ENCODE measurements at regions not wholly inside any gene's neighbourhood (a gene's known extent, or its start where the extent isn't known, plus 50 kb on each side); places are given as distances from the start of the nearest gene placed in this dataset.

DNA sequence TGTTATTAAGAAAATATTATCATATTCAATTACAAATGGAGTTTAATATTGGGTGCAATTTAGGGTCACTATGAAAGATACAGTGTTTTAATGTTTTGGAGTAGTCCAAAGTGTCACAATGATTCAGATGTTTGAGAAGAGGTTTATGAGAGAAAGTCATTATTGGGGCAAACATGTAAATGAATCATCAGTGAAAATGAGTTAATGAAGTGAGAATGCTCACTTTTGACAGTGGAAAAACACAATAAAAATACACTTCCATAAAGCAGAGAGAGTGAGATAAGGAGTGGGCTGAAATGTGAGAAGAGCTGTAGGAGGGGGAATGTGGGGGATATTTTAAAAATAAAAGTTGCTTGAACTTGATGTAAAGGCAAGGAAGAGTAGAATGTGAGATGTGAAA, 957.1 kb downstream of the PCDH18 start:
- Mint-ChIP-seq H3K27me3 (ENCODE audit: low read depth, poor library complexity) (no peaks in the 10 kb centered on the region), H3K4me3 (no peak overlapping the region), H3K27ac (no peak overlapping the region), H3K9me3 (no peaks in the 10 kb centered on the region), H3K36me3 (ENCODE audit: low read depth) (no peaks in the 10 kb centered on the region), H3K4me1 (peaks cover 5% of the 10 kb centered on the region)
- DNase-seq: no peak
- TF ChIP-seq, protein P1, sequence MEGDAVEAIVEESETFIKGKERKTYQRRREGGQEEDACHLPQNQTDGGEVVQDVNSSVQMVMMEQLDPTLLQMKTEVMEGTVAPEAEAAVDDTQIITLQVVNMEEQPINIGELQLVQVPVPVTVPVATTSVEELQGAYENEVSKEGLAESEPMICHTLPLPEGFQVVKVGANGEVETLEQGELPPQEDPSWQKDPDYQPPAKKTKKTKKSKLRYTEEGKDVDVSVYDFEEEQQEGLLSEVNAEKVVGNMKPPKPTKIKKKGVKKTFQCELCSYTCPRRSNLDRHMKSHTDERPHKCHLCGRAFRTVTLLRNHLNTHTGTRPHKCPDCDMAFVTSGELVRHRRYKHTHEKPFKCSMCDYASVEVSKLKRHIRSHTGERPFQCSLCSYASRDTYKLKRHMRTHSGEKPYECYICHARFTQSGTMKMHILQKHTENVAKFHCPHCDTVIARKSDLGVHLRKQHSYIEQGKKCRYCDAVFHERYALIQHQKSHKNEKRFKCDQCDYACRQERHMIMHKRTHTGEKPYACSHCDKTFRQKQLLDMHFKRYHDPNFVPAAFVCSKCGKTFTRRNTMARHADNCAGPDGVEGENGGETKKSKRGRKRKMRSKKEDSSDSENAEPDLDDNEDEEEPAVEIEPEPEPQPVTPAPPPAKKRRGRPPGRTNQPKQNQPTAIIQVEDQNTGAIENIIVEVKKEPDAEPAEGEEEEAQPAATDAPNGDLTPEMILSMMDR (IDR thresholded peaks at IDR 0.05): no peak

DNA sequence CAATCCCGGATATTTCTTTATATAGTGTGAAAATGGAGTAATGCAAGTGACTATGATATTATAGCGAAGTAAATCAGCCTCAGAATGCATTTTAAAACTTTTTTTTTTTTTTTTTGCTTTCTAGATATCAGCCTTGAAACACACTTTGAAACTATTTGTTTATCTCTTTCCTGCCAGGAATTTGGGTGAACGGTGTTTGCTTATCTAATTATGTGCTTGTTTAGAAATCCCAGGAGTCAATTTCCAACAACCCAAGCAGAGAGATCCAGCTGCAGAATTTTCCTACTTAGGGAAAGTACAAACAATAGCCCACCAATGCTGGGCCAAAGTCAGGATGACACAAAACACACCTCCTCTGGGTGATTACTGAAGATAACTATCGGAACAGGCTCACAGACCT, 958.8 kb downstream of the PCDH18 start:
- no peak overlapping the region for H3K4me3 Mint-ChIP-seq
- no peaks in the 10 kb centered on the region for H3K9me3 Mint-ChIP-seq
- no peaks in the 10 kb centered on the region for H3K27me3 Mint-ChIP-seq (ENCODE audit: low read depth, poor library complexity)
- no peak for DNase-seq
- no peak overlapping the region for H3K27ac Mint-ChIP-seq
- TF ChIP-seq, protein P1 (IDR thresholded peaks at IDR 0.05): no peak
- H3K4me1 Mint-ChIP-seq: peaks cover 5% of the 10 kb centered on the region
- H3K36me3 Mint-ChIP-seq (ENCODE audit: low read depth): no peaks in the 10 kb centered on the region

DNA sequence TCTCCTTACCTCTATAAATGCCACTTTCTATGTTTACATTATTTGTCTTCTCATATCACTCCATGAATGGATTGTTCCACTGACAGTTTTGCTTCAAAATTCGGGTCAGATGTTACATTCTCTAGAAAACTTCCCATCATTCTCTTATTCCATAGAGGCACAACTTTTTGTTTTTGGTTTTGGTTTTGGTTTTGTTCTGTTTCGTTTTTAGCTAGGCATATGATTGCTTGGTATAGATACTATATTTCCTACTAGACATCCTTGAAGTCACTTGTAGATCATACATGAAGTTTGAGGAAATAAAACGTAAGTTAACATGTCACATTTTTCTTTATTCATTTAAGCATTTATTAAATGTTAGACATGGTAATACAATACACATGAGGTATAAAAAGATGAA, 961.0 kb downstream of the PCDH18 start:
- no peak for DNase-seq
- H3K4me3 Mint-ChIP-seq: no peak overlapping the region
- H3K9me3 Mint-ChIP-seq: no peaks in the 10 kb centered on the region
- TF ChIP-seq, protein P1 (IDR thresholded peaks at IDR 0.05): no peak
- no peaks in the 10 kb centered on the region for H3K36me3 Mint-ChIP-seq (ENCODE audit: low read depth)
- H3K27me3 Mint-ChIP-seq (ENCODE audit: low read depth, poor library complexity): no peaks in the 10 kb centered on the region
- H3K4me1 Mint-ChIP-seq: peaks cover 5% of the 10 kb centered on the region
- no peak overlapping the region for H3K27ac Mint-ChIP-seq

DNA sequence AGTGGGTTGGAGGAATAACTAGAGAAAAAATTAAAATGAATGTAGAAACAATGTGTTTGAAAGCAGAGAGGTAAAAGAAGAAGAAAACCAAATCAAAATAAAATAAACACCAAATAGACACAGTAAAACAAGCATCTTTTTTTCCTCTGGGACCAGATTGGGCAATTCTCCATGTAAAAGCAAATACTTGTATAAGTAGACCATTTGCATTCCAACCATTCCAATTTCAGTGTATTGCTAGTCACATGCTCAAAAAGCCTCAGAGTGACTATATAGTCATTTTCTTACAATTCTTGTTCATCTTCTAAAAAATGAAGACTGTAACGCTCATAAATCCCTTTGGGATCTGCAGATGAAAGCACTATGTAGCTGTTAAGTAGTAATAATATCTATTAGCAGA, 969.5 kb downstream of the PCDH18 start:
- H3K9me3 Mint-ChIP-seq: no peaks in the 10 kb centered on the region
- H3K4me3 Mint-ChIP-seq: no peak overlapping the region
- H3K27ac Mint-ChIP-seq: no peak overlapping the region
- no peak for DNase-seq
- no peaks in the 10 kb centered on the region for H3K36me3 Mint-ChIP-seq (ENCODE audit: low read depth)
- H3K27me3 Mint-ChIP-seq (ENCODE audit: low read depth, poor library complexity): no peaks in the 10 kb centered on the region
- no peaks in the 10 kb centered on the region for H3K4me1 Mint-ChIP-seq
- TF ChIP-seq, protein P1 (IDR thresholded peaks at IDR 0.05): no peak

DNA sequence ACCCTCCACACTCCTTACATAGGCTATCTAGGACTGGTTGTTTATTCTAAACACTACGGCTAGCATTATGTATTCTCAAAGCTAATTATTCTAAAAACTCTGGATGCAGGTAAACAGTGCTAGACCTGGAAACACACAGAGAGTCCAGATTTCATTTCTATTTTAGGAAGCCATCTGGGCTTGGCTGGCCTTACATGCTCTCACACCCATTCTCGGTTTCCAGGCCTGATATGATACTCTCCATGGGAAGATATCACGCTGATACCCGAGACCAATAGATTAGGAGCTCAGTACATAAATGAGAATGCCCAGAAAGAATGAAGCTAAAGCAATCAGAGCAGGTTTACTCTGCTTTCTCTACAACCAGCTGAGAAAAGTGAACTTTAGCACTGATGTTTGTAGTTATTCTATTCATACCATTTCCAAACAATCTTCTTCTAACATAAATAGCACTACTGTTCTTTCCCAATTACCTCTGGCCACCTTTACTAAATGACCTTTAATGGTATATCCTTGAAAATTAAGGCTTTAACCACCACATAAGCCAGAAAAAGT, 973.3 kb downstream of the PCDH18 start:
- no peaks in the 10 kb centered on the region for H3K36me3 Mint-ChIP-seq (ENCODE audit: low read depth)
- DNase-seq: no peak
- no peaks in the 10 kb centered on the region for H3K4me1 Mint-ChIP-seq
- H3K27ac Mint-ChIP-seq: no peak overlapping the region
- TF ChIP-seq, protein P1 (IDR thresholded peaks at IDR 0.05): no peak
- no peaks in the 10 kb centered on the region for H3K27me3 Mint-ChIP-seq (ENCODE audit: low read depth, poor library complexity)
- no peak overlapping the region for H3K4me3 Mint-ChIP-seq
- no peaks in the 10 kb centered on the region for H3K9me3 Mint-ChIP-seq

DNA sequence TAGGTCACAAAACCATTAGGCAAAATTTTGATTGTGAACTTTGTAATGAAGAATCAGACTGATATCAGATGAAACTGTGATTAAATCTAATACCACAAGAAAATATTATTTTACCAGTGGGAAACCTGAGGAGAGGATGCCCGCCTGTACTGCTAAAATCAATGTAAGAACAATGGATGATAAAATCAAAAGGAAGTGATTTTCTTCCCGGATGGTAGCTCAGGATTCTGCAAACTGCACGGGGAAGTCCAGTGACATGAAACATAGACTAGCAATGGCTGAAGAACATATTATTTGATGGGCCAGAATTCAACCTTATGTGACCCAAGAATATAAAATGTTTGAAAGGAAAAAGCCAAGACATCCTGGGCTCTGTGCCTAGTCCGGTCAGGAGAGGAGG, 974.9 kb downstream of the PCDH18 start:
- H3K27ac Mint-ChIP-seq: no peak overlapping the region
- no peaks in the 10 kb centered on the region for H3K9me3 Mint-ChIP-seq
- TF ChIP-seq, protein P1 (IDR thresholded peaks at IDR 0.05): no peak
- DNase-seq: no peak
- H3K4me3 Mint-ChIP-seq: no peak overlapping the region
- no peaks in the 10 kb centered on the region for H3K4me1 Mint-ChIP-seq
- no peaks in the 10 kb centered on the region for H3K27me3 Mint-ChIP-seq (ENCODE audit: low read depth, poor library complexity)
- H3K36me3 Mint-ChIP-seq (ENCODE audit: low read depth): no peaks in the 10 kb centered on the region

Measured in nephron progenitor cell (in vitro differentiated cells).